SK-N-SH (cell line): ENCODE measurements at regions not wholly inside any gene's neighbourhood (a gene's known extent, or its start where the extent isn't known, plus 50 kb on each side); places are given as distances from the start of the nearest gene placed in this dataset.

Experiments
- CTCF ChIA-PET: fragments of 300-600, 350-600 bp; formaldehyde crosslinking; extraction: SDS; loops from one replicate; lab custom pipeline; 2021; lab: Yijun Ruan, JAX
- POLR2A ChIA-PET: fragments of 350-600 bp; sonication (Branson Sonifier 250); formaldehyde crosslinking; extraction: SDS; loops from one replicate; lab custom pipeline; 2020; ENCODE audit warnings: antibody characterized with exemption, inconsistent platforms; lab: Yijun Ruan, JAX
- DNase-seq: peaks from one replicate; pipeline ENCODE4 v3.0.0; 2012
- H2AFZ ChIP-seq: fragments of 200-600 bp; sonication (generic); 2 replicates; pipeline ENCODE4 v1.8.1; 2016; ENCODE audit warnings: antibody characterized with exemption, mild to moderate bottlenecking, low read depth
- H3F3A ChIP-seq: fragments of 200-600 bp; sonication (generic); replicated peaks from 2 replicates; pipeline ENCODE3; 2016; ENCODE audit warnings: antibody characterized with exemption, mild to moderate bottlenecking; ENCODE audit not compliant: insufficient read depth
- H3K27ac ChIP-seq, 2 experiments: fragments of 200-500 bp in 1 of 2; fragments of 200-600 bp in 1 of 2; sonication (Bioruptor generic) in 1 of 2; sonication (generic), shearing (Covaris generic) in 1 of 2; 2 replicates each; pipeline versions ENCODE4 v1.5.1 to v1.6.1; 2014 to 2016; ENCODE audit warnings: low read depth in 2 of 2, inconsistent platforms in 1 of 2, low read length in 1 of 2, mild to moderate bottlenecking in 1 of 2, mixed read lengths in 1 of 2
- H3K27me3 ChIP-seq: fragments of 200-600 bp; sonication (generic), shearing (Covaris generic); 2 replicates; pipeline ENCODE4 v1.6.1; 2016; ENCODE audit warnings: mixed run types; ENCODE audit not compliant: insufficient read depth
- H3K36me3 ChIP-seq, 2 experiments: fragments of 200-500 bp in 1 of 2; fragments of 200-600 bp in 1 of 2; sonication (Bioruptor generic) in 1 of 2; sonication (generic) in 1 of 2; replicated peaks in 1 of 2; 2 replicates each; pipeline versions ENCODE3 to v1.5.1; 2014 to 2016; ENCODE audit warnings: low read length in 1 of 2, mild to moderate bottlenecking in 1 of 2; ENCODE audit not compliant: insufficient read depth in 2 of 2, control insufficient read depth in 1 of 2
- H3K4me1 ChIP-seq, 2 experiments: fragments of 200-500 bp in 1 of 2; fragments of 200-600 bp in 1 of 2; sonication (Bioruptor generic) in 1 of 2; sonication (generic), shearing (Covaris generic) in 1 of 2; 2 replicates each; pipeline versions ENCODE4 v1.5.1 to v1.6.1; 2014 to 2016; ENCODE audit warnings: low read depth in 1 of 2, low read length in 1 of 2, mixed run types in 1 of 2; ENCODE audit not compliant: insufficient read depth in 2 of 2, control insufficient read depth in 1 of 2
- H3K4me2 ChIP-seq: fragments of 200-600 bp; sonication (generic), shearing (Covaris generic); 2 replicates; pipeline ENCODE4 v1.6.1; 2017; ENCODE audit warnings: mixed run types
- H3K4me3 ChIP-seq, 2 experiments: fragments of 200-500 bp in 1 of 2; fragments of 200-600 bp in 1 of 2; sonication (Bioruptor generic) in 1 of 2; sonication (generic), shearing (Covaris generic) in 1 of 2; 2 replicates each; pipeline versions ENCODE4 v1.5.1 to v1.8.1; 2014 to 2016; ENCODE audit warnings: low read depth in 2 of 2, inconsistent platforms in 1 of 2, low read length in 1 of 2, mild to moderate bottlenecking in 1 of 2, mixed read lengths in 1 of 2, moderate library complexity in 1 of 2
- H3K79me2 ChIP-seq: fragments of 200-600 bp; sonication (generic); 2 replicates; pipeline ENCODE4 v1.8.1; 2017; ENCODE audit warnings: mild to moderate bottlenecking; ENCODE audit not compliant: insufficient read depth
- H3K9ac ChIP-seq: fragments of 200-600 bp; sonication (generic); 2 replicates; pipeline ENCODE4 v1.6.1; 2017; ENCODE audit warnings: mixed run types
- H3K9me2 ChIP-seq: fragments of 200-600 bp; sonication (generic); 2 replicates; pipeline ENCODE4 v1.6.1; 2017; ENCODE audit warnings: mixed run types
- H3K9me3 ChIP-seq: fragments of 200-600 bp; sonication (generic); 2 replicates; pipeline ENCODE4 v1.6.1; 2017; ENCODE audit warnings: mixed run types, mild to moderate bottlenecking, moderate library complexity
- H4K20me1 ChIP-seq: fragments of 200-600 bp; sonication (generic); 2 replicates; pipeline ENCODE4 v1.6.1; 2017; ENCODE audit warnings: mild to moderate bottlenecking, mixed run types; ENCODE audit not compliant: insufficient read depth
- CHD2 ChIP-seq: fragments of 150-350 bp; IDR thresholded peaks from 2 replicates; pipeline ENCODE4 v1.6.1; 2018; ENCODE audit warnings: low read length; ENCODE audit not compliant: partially characterized antibody
- ELF1 ChIP-seq: IDR thresholded peaks from 2 replicates; pipeline ENCODE4 v1.4.0; 2012
- FOSL2 ChIP-seq: IDR thresholded peaks from 2 replicates; pipeline ENCODE4 v1.4.0; 2012; ENCODE audit warnings: low read depth, mild to moderate bottlenecking, moderate library complexity, borderline replicate concordance
- FOXM1 ChIP-seq: IDR thresholded peaks from 2 replicates; pipeline ENCODE4 v1.4.0; 2012; ENCODE audit warnings: low read depth, mild to moderate bottlenecking
- GABPA ChIP-seq: IDR thresholded peaks from 2 replicates; pipeline ENCODE4 v1.4.0; 2012; ENCODE audit warnings: low read depth, mild to moderate bottlenecking
- JUND ChIP-seq: IDR thresholded peaks from 2 replicates; pipeline ENCODE4 v1.4.0; 2012
- MEF2A ChIP-seq: IDR thresholded peaks from 2 replicates; pipeline ENCODE4 v1.4.0; 2012; ENCODE audit warnings: low read depth, borderline replicate concordance
- NFIC ChIP-seq: IDR thresholded peaks from 2 replicates; pipeline ENCODE4 v1.4.0; 2012; ENCODE audit warnings: borderline replicate concordance
- NRF1 ChIP-seq: IDR thresholded peaks from 2 replicates; pipeline ENCODE4 v1.6.1; 2012; ENCODE audit warnings: low read depth, mild to moderate bottlenecking, low read length
- RAD21 ChIP-seq: IDR thresholded peaks from 2 replicates; pipeline ENCODE4 v1.6.1; 2012; ENCODE audit warnings: mild to moderate bottlenecking, low read length
- RCOR1 ChIP-seq: fragments of 150-350 bp; IDR thresholded peaks from 2 replicates; pipeline ENCODE4 v1.6.1; 2017; ENCODE audit warnings: antibody characterized with exemption, low read length
- SMC3 ChIP-seq: IDR thresholded peaks from 2 replicates; pipeline ENCODE4 v1.6.1; 2012; ENCODE audit warnings: low read depth, low read length, improper control_type of control experiment
- TEAD4 ChIP-seq: IDR thresholded peaks from 2 replicates; pipeline ENCODE4 v1.4.0; 2012; ENCODE audit warnings: mild to moderate bottlenecking, borderline replicate concordance; ENCODE audit not compliant: insufficient read depth
- USF1 ChIP-seq: IDR thresholded peaks from 2 replicates; pipeline ENCODE4 v1.4.0; 2012; ENCODE audit warnings: low read depth, borderline replicate concordance
- YY1 ChIP-seq: IDR thresholded peaks from 2 replicates; pipeline ENCODE4 v1.4.0; 2012; ENCODE audit warnings: low read depth, mild to moderate bottlenecking
- WGBS: methylation state at CpG from one replicate; pipeline ENCODE4 v1.1.6; 2017; ENCODE audit warnings: low lambda C conversion rate; 5-methylcytosine and 5-hydroxymethylcytosine counted together
- TF ChIP-seq, protein P1 (sequence below): fragments of 150-350 bp; IDR thresholded peaks from 2 replicates; pipeline ENCODE4 v1.6.1; 2017; ENCODE audit warnings: antibody characterized with exemption, low read length, low read depth, borderline replicate concordance
- TF ChIP-seq, protein P2 (sequence below): IDR thresholded peaks from 2 replicates; pipeline ENCODE4 v1.4.0; 2012; ENCODE audit warnings: low read depth, borderline replicate concordance
- TF ChIP-seq, protein P3 (sequence below): IDR thresholded peaks from 2 replicates; pipeline ENCODE4 v1.6.1; 2012; ENCODE audit warnings: mild to moderate bottlenecking, low read depth, low read length, moderate library complexity
- TF ChIP-seq, protein P4 (sequence below): IDR thresholded peaks from 2 replicates; pipeline ENCODE4; 2012

DNA sequence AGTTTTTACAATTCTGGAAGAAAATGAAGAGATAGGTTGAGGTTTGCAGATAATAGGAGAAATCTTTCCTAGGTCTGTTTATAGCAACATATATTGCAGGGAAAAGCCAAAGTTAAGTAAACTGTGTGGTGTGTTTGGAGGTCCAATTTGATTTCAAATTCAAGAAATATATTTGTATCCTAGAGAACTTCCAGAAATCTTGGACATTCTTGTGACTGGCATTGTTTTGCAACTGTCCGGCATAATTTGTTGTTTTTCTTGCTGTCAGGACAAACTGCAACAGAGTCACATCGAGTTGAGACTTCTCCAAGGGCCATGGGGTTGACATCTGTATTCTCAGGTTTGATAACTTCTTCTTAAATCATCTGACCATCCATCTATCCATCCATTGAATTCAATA, 170.9 kb upstream of the ZEB2 start:
- Histone ChIP-seq H3K36me3 (no peaks in the 10 kb centered on the region), H3K4me2 (no peak overlapping the region), H2AFZ (no peak overlapping the region), H3K4me3 (no peak overlapping the region), H3K9me2 (no peaks in the 10 kb centered on the region), H3F3A (no peaks in the 10 kb centered on the region), H3K9ac (no peak overlapping the region), H3K9me3 (no peaks in the 10 kb centered on the region), H3K4me1 (no peaks in the 10 kb centered on the region; a peak in 1 of 4 replicates), H3K27me3 (no peaks in the 10 kb centered on the region), H3K27ac (no peak overlapping the region), H4K20me1 (no peaks in the 10 kb centered on the region), H3K79me2 (no peaks in the 10 kb centered on the region)
- POLR2A ChIA-PET: no interaction called here
- no peak for DNase-seq
- 82% methylated on average over 2 of the region's 2 CpGs for WGBS
- CTCF ChIA-PET: no interaction called here
- TF ChIP-seq TEAD4: no peak
- no peak for TF ChIP-seq RCOR1
- no peak for TF ChIP-seq USF1
- TF ChIP-seq GABPA: no peak
- no peak for TF ChIP-seq FOXM1
- TF ChIP-seq, protein P1, sequence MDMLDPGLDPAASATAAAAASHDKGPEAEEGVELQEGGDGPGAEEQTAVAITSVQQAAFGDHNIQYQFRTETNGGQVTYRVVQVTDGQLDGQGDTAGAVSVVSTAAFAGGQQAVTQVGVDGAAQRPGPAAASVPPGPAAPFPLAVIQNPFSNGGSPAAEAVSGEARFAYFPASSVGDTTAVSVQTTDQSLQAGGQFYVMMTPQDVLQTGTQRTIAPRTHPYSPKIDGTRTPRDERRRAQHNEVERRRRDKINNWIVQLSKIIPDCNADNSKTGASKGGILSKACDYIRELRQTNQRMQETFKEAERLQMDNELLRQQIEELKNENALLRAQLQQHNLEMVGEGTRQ: no peak
- no peak for TF ChIP-seq NRF1
- no peak for TF ChIP-seq RAD21
- no peak for TF ChIP-seq FOSL2
- no peak for TF ChIP-seq SMC3
- TF ChIP-seq NFIC: no peak

- H3K9ac ChIP-seq: no peak overlapping the region
- H3K4me2 ChIP-seq: no peak overlapping the region
- ChIA-PET POLR2A (no interaction called here), CTCF (no interaction called here)
- no peaks in the 10 kb centered on the region for H3K9me2 ChIP-seq
- H3K36me3 ChIP-seq: no peaks in the 10 kb centered on the region
- no peaks in the 10 kb centered on the region for H3K79me2 ChIP-seq
- H3K4me3 ChIP-seq: no peak overlapping the region
- no peak overlapping the region for H2AFZ ChIP-seq
- TF ChIP-seq ELF1 (no peak), YY1 (no peak), SMC3 (no peak), TEAD4 (no peak), MEF2A (no peak), CHD2 (no peak), USF1 (no peak), FOXM1 (no peak), JUND (no peak)
- TF ChIP-seq, protein P2, sequence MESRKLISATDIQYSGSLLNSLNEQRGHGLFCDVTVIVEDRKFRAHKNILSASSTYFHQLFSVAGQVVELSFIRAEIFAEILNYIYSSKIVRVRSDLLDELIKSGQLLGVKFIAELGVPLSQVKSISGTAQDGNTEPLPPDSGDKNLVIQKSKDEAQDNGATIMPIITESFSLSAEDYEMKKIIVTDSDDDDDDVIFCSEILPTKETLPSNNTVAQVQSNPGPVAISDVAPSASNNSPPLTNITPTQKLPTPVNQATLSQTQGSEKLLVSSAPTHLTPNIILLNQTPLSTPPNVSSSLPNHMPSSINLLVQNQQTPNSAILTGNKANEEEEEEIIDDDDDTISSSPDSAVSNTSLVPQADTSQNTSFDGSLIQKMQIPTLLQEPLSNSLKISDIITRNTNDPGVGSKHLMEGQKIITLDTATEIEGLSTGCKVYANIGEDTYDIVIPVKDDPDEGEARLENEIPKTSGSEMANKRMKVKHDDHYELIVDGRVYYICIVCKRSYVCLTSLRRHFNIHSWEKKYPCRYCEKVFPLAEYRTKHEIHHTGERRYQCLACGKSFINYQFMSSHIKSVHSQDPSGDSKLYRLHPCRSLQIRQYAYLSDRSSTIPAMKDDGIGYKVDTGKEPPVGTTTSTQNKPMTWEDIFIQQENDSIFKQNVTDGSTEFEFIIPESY: no peak
- TF ChIP-seq, protein P3, sequence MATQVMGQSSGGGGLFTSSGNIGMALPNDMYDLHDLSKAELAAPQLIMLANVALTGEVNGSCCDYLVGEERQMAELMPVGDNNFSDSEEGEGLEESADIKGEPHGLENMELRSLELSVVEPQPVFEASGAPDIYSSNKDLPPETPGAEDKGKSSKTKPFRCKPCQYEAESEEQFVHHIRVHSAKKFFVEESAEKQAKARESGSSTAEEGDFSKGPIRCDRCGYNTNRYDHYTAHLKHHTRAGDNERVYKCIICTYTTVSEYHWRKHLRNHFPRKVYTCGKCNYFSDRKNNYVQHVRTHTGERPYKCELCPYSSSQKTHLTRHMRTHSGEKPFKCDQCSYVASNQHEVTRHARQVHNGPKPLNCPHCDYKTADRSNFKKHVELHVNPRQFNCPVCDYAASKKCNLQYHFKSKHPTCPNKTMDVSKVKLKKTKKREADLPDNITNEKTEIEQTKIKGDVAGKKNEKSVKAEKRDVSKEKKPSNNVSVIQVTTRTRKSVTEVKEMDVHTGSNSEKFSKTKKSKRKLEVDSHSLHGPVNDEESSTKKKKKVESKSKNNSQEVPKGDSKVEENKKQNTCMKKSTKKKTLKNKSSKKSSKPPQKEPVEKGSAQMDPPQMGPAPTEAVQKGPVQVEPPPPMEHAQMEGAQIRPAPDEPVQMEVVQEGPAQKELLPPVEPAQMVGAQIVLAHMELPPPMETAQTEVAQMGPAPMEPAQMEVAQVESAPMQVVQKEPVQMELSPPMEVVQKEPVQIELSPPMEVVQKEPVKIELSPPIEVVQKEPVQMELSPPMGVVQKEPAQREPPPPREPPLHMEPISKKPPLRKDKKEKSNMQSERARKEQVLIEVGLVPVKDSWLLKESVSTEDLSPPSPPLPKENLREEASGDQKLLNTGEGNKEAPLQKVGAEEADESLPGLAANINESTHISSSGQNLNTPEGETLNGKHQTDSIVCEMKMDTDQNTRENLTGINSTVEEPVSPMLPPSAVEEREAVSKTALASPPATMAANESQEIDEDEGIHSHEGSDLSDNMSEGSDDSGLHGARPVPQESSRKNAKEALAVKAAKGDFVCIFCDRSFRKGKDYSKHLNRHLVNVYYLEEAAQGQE: no peak
- TF ChIP-seq, protein P4, sequence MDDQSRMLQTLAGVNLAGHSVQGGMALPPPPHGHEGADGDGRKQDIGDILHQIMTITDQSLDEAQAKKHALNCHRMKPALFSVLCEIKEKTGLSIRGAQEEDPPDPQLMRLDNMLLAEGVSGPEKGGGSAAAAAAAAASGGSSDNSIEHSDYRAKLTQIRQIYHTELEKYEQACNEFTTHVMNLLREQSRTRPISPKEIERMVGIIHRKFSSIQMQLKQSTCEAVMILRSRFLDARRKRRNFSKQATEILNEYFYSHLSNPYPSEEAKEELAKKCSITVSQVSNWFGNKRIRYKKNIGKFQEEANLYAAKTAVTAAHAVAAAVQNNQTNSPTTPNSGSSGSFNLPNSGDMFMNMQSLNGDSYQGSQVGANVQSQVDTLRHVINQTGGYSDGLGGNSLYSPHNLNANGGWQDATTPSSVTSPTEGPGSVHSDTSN: no peak
- no peaks in the 10 kb centered on the region for H3F3A ChIP-seq
- no peak for DNase-seq
- H3K27ac ChIP-seq: no peak overlapping the region
- no peaks in the 10 kb centered on the region; a peak in 1 of 4 replicates for H3K4me1 ChIP-seq
- H3K9me3 ChIP-seq: no peaks in the 10 kb centered on the region
- H3K27me3 ChIP-seq: no peaks in the 10 kb centered on the region
- 91% methylated on average over 2 of the region's 2 CpGs for WGBS
- H4K20me1 ChIP-seq: no peaks in the 10 kb centered on the region
Measured at GRCh38 chr2:144686518-144687215, 166.7 kb upstream of the ZEB2 start.
